ENCODE measurements at regions not wholly inside any gene's neighbourhood (a gene's known extent, or its start where the extent isn't known, plus 50 kb on each side); places are given as distances from the start of the nearest gene placed in this dataset.

GRCh38 chr16:55942821-55943220 is 67.6 kb upstream of the CES5A start:
- TF ChIP-seq REST (IDR thresholded peaks at IDR 0.05; ENCODE audit: low read depth) (no peak), TCF12 (IDR thresholded peaks at IDR 0.05; ENCODE audit: low read depth) (no peak), ZBTB7A (IDR thresholded peaks at IDR 0.05; ENCODE audit: low read depth) (no peak), EGR1 (IDR thresholded peaks at IDR 0.05) (no peak), TEAD4 (IDR thresholded peaks at IDR 0.05) (no peak), MAX (IDR thresholded peaks at IDR 0.05) (no peak), CEBPB (IDR thresholded peaks at IDR 0.05) (no peak), YY1 (IDR thresholded peaks at IDR 0.05; ENCODE audit: low read depth) (no peak), RAD21 (IDR thresholded peaks at IDR 0.05; ENCODE audit: low read depth) (no peak), EP300 (IDR thresholded peaks at IDR 0.05; ENCODE audit: borderline replicate concordance) (no peak), FOXM1 (IDR thresholded peaks at IDR 0.05; ENCODE audit: borderline replicate concordance, low read depth) (no peak)

GRCh38 chr16:55941552-55941951 is 66.4 kb upstream of the CES5A start:
- no peak for TF ChIP-seq RAD21 (IDR thresholded peaks at IDR 0.05; ENCODE audit: low read depth)
- no peak for TF ChIP-seq USF1 (IDR thresholded peaks at IDR 0.05)
- TF ChIP-seq CEBPB (IDR thresholded peaks at IDR 0.05), result no peak
- TF ChIP-seq YY1 (IDR thresholded peaks at IDR 0.05; ENCODE audit: low read depth), result no peak

- TF ChIP-seq TEAD4 (IDR thresholded peaks at IDR 0.05), result no peak
- no peak for TF ChIP-seq EGR1 (IDR thresholded peaks at IDR 0.05)
- TF ChIP-seq MAX (IDR thresholded peaks at IDR 0.05), result no peak
- TF ChIP-seq YY1 (IDR thresholded peaks at IDR 0.05; ENCODE audit: low read depth), result no peak
- no peak for TF ChIP-seq TAF1 (IDR thresholded peaks at IDR 0.05; ENCODE audit: low read depth)
- no peak for TF ChIP-seq ZBTB7A (IDR thresholded peaks at IDR 0.05; ENCODE audit: low read depth)
- TF ChIP-seq FOXM1 (IDR thresholded peaks at IDR 0.05; ENCODE audit: borderline replicate concordance, low read depth), result no peak
- TF ChIP-seq CREB1 (IDR thresholded peaks at IDR 0.05; ENCODE audit: low read depth), result no peak
- TF ChIP-seq EP300 (IDR thresholded peaks at IDR 0.05; ENCODE audit: borderline replicate concordance), result no peak
- no peak for TF ChIP-seq USF1 (IDR thresholded peaks at IDR 0.05)
- no peak for TF ChIP-seq RAD21 (IDR thresholded peaks at IDR 0.05; ENCODE audit: low read depth)
- no peak for TF ChIP-seq NFIC (IDR thresholded peaks at IDR 0.05)
Measured at GRCh38 chr16:55938126-55938525, 63.0 kb upstream of the CES5A start.

GRCh38 chr16:55933038-55933437 is 57.9 kb upstream of the CES5A start:
- peak; percentile 63 for TF ChIP-seq USF1 (IDR thresholded peaks at IDR 0.05)
- no peak for TF ChIP-seq TEAD4 (IDR thresholded peaks at IDR 0.05)

- no peak for TF ChIP-seq NFIC (IDR thresholded peaks at IDR 0.05)
- TF ChIP-seq TCF12 (IDR thresholded peaks at IDR 0.05; ENCODE audit: low read depth), result no peak
- TF ChIP-seq TAF1 (IDR thresholded peaks at IDR 0.05; ENCODE audit: low read depth), result no peak
- no peak for TF ChIP-seq EGR1 (IDR thresholded peaks at IDR 0.05)
- no peak for TF ChIP-seq ZBTB7A (IDR thresholded peaks at IDR 0.05; ENCODE audit: low read depth)
- TF ChIP-seq MAX (IDR thresholded peaks at IDR 0.05), result no peak
- no peak for TF ChIP-seq USF1 (IDR thresholded peaks at IDR 0.05)
Measured at GRCh38 chr16:55930036-55930435, 54.9 kb upstream of the CES5A start.

- TF ChIP-seq RAD21 (IDR thresholded peaks at IDR 0.05; ENCODE audit: low read depth), result no peak
- no peak for TF ChIP-seq TAF1 (IDR thresholded peaks at IDR 0.05; ENCODE audit: low read depth)
- no peak for TF ChIP-seq USF1 (IDR thresholded peaks at IDR 0.05)
- TF ChIP-seq EP300 (IDR thresholded peaks at IDR 0.05; ENCODE audit: borderline replicate concordance), result no peak
- TF ChIP-seq REST (IDR thresholded peaks at IDR 0.05; ENCODE audit: low read depth), result no peak
- no peak for TF ChIP-seq TEAD4 (IDR thresholded peaks at IDR 0.05)
- no peak for TF ChIP-seq FOXM1 (IDR thresholded peaks at IDR 0.05; ENCODE audit: borderline replicate concordance, low read depth)
- no peak for TF ChIP-seq CEBPB (IDR thresholded peaks at IDR 0.05)
- no peak for TF ChIP-seq NFIC (IDR thresholded peaks at IDR 0.05)
- no peak for TF ChIP-seq TCF12 (IDR thresholded peaks at IDR 0.05; ENCODE audit: low read depth)
- no peak for TF ChIP-seq CREB1 (IDR thresholded peaks at IDR 0.05; ENCODE audit: low read depth)
- TF ChIP-seq YY1 (IDR thresholded peaks at IDR 0.05; ENCODE audit: low read depth), result no peak
- no peak for TF ChIP-seq EGR1 (IDR thresholded peaks at IDR 0.05)
- TF ChIP-seq MAX (IDR thresholded peaks at IDR 0.05), result no peak
Measured at GRCh38 chr16:55929181-55929580, 54.0 kb upstream of the CES5A start.

Measured in Ishikawa (cell line).